ENCODE measurements at regions not wholly inside any gene's neighbourhood (a gene's known extent, or its start where the extent isn't known, plus 50 kb on each side); places are given as distances from the start of the nearest gene placed in this dataset.

DNA sequence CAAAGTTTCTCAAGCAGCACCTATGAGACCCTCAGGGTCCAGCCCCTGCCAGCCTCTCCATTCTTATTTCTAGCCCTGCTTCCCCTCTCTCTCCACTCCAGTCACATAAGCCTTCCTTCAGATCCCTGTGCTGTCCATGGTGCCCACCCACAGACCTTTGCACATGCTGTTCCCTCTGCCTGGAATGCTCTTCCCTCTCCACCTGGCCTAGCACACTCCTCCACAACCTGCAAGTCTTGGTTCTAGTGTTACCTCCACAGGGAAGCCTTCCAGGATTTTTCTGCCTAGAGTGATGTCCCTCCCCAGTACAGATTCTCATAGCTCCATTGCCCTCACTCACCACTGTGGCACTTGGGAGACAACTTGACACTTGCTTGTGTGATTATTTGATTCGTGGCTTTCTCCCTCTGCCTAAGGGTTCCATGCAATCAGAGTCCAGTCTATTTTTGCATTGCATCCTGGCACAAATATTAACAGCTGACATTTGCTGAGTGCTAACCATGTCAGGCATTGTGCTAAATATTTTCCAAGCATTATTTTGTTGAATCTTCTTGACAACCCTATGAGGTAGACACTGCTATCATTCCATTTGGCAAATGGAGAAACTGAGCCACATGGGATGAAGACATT lies 127.3 kb downstream of the SYF2 start:
- DNase-seq: no peak

DNA sequence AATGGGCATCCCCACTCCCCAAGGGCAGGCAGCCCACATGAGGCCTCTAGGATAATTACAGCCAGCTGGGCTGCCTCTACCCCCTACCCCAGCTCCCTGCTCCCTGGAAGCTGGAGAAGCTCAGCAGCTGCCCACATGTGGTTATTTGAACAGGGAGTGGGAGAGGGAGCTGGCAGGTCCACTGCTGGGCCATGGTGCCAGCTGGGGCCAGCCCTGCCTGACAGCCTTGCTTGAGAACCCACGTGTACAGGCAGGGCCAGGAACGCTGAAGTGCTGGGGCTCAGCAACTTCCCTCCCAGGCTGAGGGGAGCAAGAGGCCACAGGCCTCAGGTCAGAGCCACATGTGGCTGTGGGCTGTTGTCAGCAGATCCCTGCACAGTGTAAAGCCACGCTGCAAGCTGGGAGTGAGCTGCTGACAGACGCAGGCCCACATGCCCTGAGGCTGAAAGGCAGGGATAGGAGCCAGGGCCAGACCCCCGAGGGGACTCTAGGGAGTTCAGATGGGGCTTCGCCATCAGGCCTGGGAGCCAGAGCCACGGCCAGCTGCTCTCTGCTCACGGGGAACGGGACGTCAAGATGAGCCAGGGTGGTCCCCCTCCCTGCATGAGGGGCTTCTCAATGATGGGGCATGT lies 129.0 kb downstream of the SYF2 start:
- DNase-seq: no peak

DNA sequence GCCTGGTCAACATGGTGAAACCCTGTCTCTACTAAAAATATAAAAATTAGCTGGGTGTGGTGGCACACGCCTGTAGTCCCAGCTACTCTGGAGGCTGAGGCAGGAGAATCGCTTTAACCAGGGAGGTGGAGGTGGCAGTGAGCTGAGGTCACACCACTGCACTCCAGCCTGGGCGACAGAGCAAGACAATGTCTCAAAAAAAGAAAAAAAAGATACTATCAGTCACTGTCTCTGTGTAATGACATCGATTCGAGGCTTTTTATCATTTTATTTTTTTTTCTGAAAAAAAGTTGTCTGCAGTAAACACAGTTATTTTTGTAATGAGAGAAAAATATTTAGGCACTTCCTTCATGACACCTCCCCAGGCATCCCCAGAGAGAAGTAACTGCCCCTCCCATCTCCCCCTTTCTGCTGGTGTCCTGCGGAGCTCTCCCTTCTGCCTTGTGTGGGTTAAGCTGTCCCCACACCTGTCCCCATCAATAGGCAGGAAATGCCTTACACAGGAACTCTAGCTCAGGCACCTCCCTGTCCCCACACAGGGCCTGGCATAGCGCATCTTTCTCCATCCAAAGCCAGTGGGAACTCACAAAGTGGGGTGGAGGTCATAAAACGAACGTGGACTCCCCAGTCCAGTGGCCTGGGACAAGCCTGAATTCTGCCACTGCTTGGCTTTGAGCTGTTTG lies 132.0 kb downstream of the SYF2 start:
- DNase-seq: no peak

DNA sequence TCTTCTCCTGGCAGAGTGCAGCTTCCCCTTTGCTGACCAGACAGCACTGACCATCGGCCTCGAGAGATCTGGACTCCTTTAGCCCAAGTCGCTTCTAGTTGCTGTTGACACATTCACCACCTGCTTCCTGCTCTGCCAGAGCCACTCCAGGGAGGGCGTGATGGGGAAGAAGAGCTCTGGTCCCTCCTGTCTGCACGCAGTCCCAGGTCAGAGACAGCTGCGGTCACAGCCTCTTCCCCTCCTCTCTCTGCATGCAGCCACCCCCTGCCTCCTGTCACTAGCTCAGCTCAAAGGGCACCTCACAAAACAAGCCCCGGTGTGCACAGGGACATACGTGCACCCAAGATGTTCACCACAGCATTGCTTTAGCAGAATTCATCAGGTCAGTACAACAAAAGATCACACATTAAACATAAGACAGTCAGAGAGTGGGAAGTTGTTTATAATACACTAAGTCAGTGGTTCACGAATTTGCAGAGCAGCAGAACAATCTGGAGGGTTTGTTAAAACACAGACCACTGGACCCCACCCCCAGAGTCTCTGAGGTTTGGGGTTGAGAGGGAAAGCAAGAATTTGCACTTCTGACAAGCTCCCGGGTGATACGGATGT lies 132.9 kb downstream of the SYF2 start:
- DNase-seq: peak in 27 of 56 donors; percentile 2 to 58 (median 17)

DNA sequence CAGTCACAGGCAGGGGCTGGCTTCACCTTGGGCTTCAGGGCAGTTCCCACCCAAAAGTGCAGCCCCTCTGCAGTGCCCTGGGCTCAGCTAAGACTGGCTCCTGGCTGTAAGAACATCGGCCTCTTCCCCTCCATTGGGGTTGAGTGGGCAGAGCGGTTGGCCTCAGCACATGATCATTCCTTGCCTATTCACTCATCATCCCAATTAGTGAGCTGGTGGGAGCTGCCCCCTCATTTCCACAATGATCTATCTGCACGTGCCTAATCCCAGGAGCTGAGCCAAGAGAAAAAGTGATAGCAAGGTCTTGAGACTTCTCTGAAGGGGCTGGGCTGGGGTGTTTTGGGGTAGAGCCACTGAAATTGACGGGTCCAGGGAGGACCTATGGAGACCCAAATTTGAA lies 133.6 kb downstream of the SYF2 start:
- DNase-seq: no peak

DNA sequence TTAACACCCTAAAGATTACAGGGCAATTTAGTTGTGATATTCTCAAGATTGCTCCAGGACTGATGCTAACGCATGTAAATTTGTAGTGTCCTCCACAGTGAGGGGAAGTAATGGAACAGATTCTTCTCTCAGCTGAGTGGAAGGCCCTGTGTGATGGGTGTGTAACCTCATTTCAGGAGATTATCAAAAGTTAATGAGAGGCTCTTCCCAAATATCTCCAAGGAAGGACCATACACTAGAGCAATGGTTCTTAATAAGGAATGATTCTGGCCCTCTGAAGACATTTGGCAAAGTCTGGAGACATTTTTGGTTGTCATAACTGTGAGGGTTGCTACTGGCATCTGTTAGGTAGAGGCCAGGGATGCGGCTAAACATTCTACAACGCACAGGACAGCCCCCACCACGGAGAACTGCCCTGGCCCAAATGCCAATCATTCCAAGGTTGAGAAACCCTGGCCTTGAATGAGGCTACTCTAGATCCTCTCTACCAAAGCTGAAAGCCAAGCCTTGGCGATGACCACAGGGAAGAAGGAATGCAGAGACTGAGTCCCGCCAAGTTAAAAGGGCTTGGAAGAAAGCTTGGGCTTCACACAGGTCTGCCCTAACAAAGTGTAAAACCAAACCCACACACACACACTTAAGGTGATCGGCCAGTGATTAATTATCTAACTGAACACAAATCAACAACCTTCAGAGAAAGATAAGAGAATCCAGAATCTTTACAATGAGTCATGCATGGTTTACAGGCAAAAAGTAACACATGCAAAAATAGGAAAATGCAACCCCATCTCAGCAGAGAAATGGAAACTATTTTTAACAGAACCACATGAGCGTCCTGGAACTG lies 135.8 kb downstream of the SYF2 start:
- no peak for DNase-seq

DNA sequence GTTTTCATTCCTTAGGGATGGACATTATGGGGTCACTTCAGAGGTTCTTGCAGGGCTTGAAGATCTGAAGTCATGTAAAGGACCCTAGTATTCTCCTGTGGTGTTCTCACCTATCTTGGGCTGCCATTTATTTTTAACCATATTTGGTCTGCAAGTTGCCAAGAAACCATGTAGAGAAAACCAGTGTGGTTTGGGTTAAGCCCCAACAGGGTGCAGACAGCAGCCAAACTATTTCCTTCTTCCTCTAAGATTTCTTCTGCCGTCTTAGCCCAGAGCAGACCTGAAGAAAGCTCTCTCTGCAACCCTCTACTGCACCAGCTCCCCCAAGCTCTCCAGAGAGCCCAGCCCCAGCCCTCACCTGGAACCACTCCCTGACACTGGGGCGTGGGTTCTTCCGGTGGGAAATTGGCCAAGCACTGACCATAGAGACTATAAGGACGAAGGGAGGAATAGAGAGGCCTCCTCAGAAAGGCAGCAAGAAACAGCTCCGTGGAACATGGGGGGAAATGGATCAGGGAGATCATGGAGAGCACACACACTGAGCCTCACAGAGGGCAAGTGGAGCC lies 136.6 kb downstream of the SYF2 start:
- no peak for DNase-seq

DNA sequence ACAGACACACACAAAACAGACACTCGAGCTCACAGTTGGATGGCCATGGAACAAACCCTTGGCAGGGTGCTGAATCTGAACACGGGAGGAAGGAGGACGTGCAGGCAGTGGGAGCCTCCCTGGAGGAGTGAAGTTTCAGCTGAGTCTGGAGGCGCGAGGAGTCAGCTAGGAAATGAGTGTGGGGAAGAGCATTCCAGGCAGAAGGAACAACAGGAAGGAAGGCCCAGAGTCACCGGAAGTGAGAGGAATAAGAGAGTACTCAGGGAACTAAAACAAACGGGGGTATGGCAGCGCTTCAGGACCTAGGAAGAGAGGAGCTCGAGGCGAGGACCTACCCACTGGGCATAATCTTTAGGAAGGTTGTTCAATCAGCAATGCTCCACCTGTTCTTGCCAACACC lies 137.3 kb downstream of the SYF2 start:
- DNase-seq: no peak

DNA sequence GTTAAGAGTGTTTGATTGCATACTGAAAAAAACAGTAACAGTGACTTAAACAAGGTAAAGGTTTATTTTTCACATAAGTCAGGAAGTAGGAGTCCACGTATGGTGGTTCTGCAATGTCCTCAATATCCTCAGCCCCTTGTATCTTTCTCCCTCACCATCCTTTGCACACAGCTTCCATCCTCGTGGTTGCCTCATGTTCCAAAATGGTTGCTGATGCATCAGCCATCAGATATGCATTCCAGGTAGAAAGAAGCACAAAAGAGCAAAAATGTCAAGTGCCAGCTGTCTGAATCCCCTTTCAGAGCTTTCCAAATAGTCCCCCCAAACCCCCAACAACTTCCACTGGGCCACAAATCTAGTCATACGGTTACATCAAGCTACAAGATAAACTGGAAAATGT lies 138.1 kb downstream of the SYF2 start:
- no peak for DNase-seq

DNA sequence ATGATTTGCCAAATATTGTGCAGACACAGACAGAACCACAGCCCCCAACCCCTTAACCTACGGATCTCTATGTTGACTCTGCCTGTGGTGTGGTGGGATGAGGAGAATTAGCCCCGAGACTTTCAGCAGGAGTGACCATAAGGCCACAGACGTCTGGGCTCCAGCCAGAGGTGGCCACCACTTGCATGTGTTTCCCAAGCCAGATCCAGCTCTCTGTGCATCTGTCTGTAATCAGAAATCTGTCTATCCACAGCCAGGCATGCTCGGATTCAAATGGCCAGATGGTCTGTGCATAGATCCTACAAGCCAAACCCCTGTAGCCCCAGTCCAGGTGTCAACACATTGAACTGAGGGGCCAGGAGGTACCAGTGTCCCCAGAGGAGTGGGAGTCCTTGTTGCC lies 140.6 kb downstream of the SYF2 start:
- DNase-seq: no peak

DNA sequence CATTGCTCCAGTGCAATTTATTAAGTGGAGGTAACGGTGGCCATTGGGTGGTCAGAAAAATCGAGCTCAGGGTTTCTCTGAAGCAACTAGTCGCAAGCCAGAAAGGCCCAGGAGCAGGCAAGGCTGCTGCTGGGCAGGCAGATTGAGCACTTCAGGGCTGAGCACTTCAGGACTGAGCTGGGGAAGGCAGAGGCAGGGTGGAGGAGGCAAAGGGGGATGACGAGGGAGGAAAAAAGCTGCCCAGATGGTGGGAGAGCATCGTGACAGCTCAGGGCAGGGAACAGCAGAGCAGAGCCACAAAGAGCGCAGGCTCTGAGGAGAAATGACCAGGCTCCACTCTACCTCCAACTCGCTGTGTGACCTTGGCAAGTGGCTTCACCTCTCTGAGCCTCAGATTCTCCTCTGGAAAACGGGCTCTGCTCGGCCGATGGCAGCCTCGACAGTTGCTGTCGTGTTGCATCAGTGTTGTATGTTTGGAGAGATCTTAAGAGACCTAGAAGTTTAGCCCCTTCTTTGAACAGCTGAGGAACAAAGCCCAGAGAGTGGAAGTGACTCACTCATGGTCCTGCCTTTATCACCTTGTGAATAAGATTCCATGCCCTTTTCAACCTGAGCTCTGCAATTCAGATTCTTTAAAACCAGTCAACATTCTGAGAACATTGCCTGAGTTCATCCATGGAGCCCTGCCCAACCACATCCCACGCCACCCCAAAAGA lies 141.4 kb downstream of the SYF2 start:
- no peak for DNase-seq

DNA sequence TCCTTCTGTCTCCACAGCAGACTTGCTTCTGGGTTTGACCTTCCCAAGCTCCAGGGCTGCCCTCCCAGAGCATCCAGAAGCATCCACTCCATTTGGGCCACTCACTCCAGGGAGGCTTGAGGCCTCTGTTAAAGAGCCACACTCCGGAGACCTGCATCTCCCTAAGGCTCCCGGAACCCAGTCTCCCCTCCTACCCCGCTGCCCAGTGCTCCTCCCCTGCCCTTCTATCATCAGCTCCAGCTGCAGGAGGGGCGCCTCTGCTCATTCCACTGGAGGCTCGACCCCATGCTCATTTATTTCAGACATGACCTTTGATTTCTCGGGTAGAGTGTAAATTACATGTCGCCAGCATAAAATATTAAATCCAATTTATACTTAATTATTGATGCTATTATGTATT lies 142.5 kb downstream of the SYF2 start:
- DNase-seq: no peak

DNA sequence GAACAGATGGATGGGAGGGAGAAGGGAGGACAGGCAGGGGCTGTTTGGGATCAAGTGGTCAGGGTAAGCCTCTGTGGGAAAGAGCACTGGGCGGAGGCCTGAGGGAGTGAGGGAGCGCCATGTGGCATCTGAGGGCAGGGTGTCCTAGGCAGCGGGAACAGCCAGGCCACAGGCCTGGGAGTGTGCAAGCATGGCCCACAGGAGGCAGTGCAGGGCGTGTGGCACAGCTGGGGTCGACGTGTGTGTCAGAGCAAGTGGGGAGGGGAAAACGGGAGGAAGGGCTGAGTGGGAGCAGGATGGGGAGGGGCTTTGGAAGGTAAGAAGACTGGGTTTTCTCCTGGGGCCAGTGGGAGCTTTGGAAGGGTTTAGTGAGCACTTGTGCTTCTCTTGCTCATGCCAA lies 143.4 kb downstream of the SYF2 start:
- DNase-seq: no peak

DNA sequence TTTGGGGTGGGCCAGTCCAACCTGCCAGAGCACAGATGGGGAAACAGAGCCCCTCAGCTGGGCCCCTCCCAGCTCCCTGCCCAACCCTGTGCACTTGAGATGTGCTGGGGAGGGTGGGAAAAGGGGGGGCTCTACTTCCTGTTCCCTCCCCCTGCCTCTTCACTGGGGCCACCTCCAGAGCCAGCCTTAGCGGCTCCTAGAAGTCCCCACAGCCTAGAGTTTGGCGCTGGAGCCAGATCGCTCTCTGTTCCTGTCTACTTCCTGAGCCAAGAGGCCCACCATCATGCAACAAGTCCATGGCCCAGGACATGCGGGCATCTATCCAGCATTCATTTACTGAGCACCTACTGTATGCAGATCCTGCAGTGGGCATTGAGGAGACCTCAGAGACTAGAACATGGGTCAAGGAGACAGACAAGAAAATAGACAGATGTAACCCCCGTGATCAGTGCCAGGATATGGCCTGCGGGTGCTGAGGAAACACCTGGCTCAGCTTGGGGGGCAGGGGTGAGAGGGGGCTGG lies 144.1 kb downstream of the SYF2 start:
- no peak for DNase-seq

DNA sequence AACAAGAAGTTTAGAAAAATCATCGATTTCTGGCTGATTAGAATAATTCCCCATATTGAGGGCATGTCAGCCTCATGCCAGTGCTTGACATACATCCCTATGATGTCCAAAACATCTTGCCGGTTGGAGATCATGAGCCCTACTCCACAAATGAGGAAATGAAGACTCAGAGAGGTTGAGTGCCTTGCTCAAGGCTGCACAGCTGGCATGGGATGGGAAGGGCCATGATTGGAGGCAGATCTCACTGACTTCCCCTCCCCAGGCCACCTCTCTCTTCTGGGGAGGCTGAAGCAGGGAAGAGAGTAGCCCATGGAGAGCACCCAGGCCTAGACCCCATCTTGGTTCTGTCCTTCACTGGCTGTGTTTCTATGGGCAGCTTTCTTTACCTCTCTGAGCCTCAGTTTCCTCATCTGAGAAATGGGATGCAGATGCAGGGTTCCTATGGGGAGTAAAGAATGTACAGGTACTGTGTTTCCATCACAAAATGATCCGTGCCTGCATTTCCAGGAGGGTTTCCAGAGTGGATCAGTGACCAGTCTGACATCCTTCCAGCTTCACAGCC lies 145.7 kb downstream of the SYF2 start:
- DNase-seq: no peak

DNA sequence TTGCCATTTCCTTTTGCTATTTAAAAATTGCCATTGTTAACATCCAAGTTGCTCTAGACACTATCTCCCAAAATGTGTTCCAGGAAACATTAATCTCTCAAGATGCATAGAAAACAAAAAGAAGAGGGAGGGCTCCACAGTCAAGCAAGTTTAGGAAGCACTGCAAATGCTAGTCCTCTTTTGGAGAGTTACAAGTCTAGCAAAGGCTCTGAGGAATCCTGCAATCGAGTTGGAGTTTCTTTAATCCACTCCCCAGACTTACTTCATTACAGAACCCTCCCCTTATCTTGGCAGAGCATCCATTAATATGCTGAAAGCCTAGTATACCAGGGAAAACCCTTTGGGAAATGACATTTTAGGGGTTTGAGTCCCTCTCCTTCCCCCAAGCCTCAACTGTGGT lies 147.9 kb downstream of the SYF2 start:
- no peak for DNase-seq

DNA sequence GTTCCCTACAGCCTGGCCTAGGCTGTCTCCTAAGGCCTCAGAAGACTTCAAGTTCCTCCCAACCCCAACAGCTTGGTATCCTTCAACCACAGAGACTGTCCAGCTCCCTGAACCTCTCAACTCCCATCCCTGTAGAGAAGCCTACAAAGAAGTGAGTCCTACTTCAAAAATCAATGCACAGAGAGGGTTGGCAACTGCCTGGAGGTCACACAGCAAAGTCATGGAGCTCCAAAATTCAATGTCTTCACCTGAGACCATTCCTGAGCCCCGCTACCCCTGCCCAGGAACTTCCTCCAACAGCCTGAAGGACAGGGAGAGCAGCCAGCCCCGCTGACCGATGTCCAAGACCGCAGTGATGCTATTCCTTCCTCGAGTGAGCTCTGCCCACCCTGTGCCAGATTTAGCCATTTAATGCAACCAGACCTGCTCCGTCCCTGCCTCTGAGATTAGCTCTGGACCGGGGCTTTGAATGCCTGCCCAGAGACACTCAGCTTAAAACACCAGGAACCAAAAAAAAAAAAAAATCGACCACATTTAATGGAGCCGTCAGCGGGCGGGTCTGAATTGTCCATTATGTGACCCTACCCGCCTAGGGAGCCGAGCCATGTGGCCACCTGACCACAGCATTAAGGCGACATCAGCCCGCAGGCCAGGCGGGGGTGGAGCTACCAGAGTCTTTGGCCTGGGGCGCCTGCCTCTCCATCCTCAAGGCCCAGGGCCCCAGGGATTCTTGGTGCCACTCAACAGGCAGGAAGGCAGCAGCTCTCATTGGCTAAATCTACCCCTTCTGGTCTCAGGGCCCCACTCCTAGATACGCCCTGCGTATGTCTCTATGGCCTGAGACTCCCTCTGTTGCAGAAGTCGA lies 148.6 kb downstream of the SYF2 start:
- DNase-seq: no peak

DNA sequence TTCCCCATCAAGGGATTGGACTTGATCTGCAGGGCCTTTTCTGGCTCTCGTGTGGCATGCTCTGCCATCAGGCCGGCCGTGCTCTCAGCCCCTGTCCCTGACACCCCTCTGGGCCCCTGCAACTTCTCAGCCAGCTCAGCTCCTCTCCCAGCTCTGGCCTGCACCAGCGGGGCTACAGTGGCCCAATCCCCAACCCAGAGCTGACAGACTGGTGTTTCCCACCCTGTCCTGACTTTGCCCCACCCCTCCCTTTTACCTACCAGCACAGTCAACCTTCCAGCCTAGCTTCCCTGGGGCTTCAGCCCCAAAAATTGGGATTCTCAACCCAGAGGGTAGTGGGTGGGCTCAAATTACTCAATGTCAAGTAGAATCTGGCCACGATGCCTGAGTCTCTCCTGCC lies 149.3 kb downstream of the SYF2 start:
- DNase-seq: no peak
